Testis (tissue), 2 donors: ENCODE measurements at regions not wholly inside any gene's neighbourhood (a gene's known extent, or its start where the extent isn't known, plus 50 kb on each side); places are given as distances from the start of the nearest gene placed in this dataset.

Source experiments
- POLR2A ChIP-seq: fragments of 450-650 bp; IDR thresholded peaks from one replicate; pipeline ENCODE4 v1.6.1; 2017; ENCODE audit warnings: antibody characterized with exemption, mild to moderate bottlenecking, moderate library complexity
- TF ChIP-seq, protein P1 (sequence below), 3 experiments: fragments of 450-650 bp in 2 of 3; fragments of 200-600 bp in 1 of 3; sonication (generic) in 1 of 3; IDR thresholded peaks; one replicate each; pipeline ENCODE4 v1.5.1; 2016 to 2019; ENCODE audit warnings: antibody characterized with exemption in 3 of 3, mild to moderate bottlenecking in 2 of 3, moderate library complexity in 1 of 3

DNA sequence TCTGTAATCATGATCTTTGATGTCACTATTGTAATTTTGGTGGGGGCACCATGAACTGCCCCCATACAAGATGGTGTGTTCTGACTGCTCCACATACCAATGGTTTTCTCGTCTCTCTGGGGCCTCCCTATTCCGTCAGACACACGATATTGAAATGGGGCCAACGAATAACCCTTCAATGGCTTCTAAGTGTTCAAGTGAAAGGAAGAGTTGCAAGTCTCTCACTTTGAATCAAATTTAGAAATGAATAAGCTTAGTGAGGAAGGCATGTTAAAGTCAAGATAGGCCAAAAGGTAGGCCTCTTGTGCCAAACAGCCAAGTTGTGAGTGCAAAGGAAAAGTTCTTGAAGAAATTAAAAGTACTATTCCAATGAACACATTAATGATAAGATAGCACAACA lies 205.4 kb downstream of the SPRY1 start:
- TF ChIP-seq, protein P1, sequence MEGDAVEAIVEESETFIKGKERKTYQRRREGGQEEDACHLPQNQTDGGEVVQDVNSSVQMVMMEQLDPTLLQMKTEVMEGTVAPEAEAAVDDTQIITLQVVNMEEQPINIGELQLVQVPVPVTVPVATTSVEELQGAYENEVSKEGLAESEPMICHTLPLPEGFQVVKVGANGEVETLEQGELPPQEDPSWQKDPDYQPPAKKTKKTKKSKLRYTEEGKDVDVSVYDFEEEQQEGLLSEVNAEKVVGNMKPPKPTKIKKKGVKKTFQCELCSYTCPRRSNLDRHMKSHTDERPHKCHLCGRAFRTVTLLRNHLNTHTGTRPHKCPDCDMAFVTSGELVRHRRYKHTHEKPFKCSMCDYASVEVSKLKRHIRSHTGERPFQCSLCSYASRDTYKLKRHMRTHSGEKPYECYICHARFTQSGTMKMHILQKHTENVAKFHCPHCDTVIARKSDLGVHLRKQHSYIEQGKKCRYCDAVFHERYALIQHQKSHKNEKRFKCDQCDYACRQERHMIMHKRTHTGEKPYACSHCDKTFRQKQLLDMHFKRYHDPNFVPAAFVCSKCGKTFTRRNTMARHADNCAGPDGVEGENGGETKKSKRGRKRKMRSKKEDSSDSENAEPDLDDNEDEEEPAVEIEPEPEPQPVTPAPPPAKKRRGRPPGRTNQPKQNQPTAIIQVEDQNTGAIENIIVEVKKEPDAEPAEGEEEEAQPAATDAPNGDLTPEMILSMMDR (IDR thresholded peaks at IDR 0.05): no peak
- no peak for TF ChIP-seq POLR2A
